T-cell (primary cell): ENCODE measurements at regions not wholly inside any gene's neighbourhood (a gene's known extent, or its start where the extent isn't known, plus 50 kb on each side); places are given as distances from the start of the nearest gene placed in this dataset.

Experiments
- ATAC-seq, 4 experiments: fragments of 200-7000 bp in 3 of 4; fragments of 150-1000 bp in 1 of 4; cut with Tn5 transposase; replicated peaks in 1 of 4; 1 replicate in 3 of 4; 2 replicates in 1 of 4; pipeline ENCODE4 v1.10.0; 2021; ENCODE audit warnings: moderate library complexity in 3 of 4, mild to moderate bottlenecking in 2 of 4, moderate number of reproducible peaks in 1 of 4
- CTCF ChIA-PET, 2 donors: fragments of 300-600 bp; sonication (Branson Sonifier 250); formaldehyde crosslinking; loops; one replicate each; lab custom pipeline; 2022; ENCODE audit warnings: antibody characterized with exemption in 2 of 2; lab: Charles Lee
- POLR2A ChIA-PET, 2 donors: fragments of 300-600 bp; sonication (Branson Sonifier 250); formaldehyde crosslinking; loops; one replicate each; lab custom pipeline; 2022; ENCODE audit warnings: antibody characterized with exemption in 2 of 2; lab: Charles Lee
- DNase-seq, 35 experiments: peaks; one replicate each; pipeline versions ENCODE4 v3.0.0 to v3.0.0-alpha.2; 2013 to 2023
- H3K27ac ChIP-seq: one replicate; pipeline ENCODE4 v1.5.1; 2013; ENCODE audit warnings: low read length
- H3K27me3 ChIP-seq, 2 experiments: replicated peaks in 1 of 2; 1 replicate in 1 of 2; 2 replicates in 1 of 2; pipeline versions ENCODE4 v1.6.1 to v1.7.0; 2013; ENCODE audit warnings: low read length in 1 of 2, mixed read lengths in 1 of 2; ENCODE audit not compliant: control insufficient read depth in 2 of 2, insufficient read depth in 2 of 2; ENCODE audit errors: extremely low read depth in 1 of 2
- H3K36me3 ChIP-seq, 2 donors: 1 replicate in 1 of 2; 2 replicates in 1 of 2; pipeline versions ENCODE4 v1.6.1 to v1.7.0; 2013; ENCODE audit warnings: low read length in 1 of 2; ENCODE audit not compliant: control insufficient read depth in 2 of 2, insufficient read depth in 1 of 2; ENCODE audit errors: extremely low read depth in 1 of 2
- H3K4me1 ChIP-seq, 2 experiments: 1 replicate in 1 of 2; 2 replicates in 1 of 2; pipeline versions ENCODE4 v1.6.1 to v1.7.0; 2013; ENCODE audit warnings: low read length in 2 of 2, mixed read lengths in 1 of 2; ENCODE audit not compliant: insufficient read depth in 2 of 2, control insufficient read depth in 1 of 2; ENCODE audit errors: extremely low read depth in 1 of 2
- H3K4me3 ChIP-seq, 2 donors: 1 replicate in 1 of 2; 2 replicates in 1 of 2; pipeline versions ENCODE4 v1.5.1 to v1.7.0; 2013; ENCODE audit warnings: mild to moderate bottlenecking in 2 of 2, low read length in 1 of 2, moderate library complexity in 1 of 2; ENCODE audit not compliant: control insufficient read depth in 1 of 2; ENCODE audit errors: extremely low read depth in 1 of 2
- H3K9me3 ChIP-seq: 2 replicates; pipeline ENCODE4 v1.7.0; 2013
- H3K27ac Mint-ChIP-seq, 2 donors: one replicate each; pipeline ENCODE4 v1.8.0; 2020 to 2021; ENCODE audit warnings: mild to moderate bottlenecking in 2 of 2, mixed read lengths in 2 of 2
- H3K27me3 Mint-ChIP-seq, 2 donors: one replicate each; pipeline ENCODE4 v1.8.0; 2021 to 2022; ENCODE audit warnings: mixed read lengths in 2 of 2
- H3K36me3 Mint-ChIP-seq: one replicate; pipeline ENCODE4 v1.8.0; 2021; ENCODE audit warnings: mixed read lengths
- H3K4me1 Mint-ChIP-seq, 3 donors: one replicate each; pipeline ENCODE4 v1.8.0; 2020 to 2022; ENCODE audit warnings: mixed read lengths in 3 of 3, mild to moderate bottlenecking in 1 of 3
- H3K4me3 Mint-ChIP-seq, 3 donors: one replicate each; pipeline ENCODE4 v1.8.0; 2020 to 2022; ENCODE audit warnings: mild to moderate bottlenecking in 3 of 3, mixed read lengths in 3 of 3, moderate library complexity in 3 of 3
- H3K9me3 Mint-ChIP-seq, 3 donors: one replicate each; pipeline ENCODE4 v1.8.0; 2020 to 2022; ENCODE audit warnings: mixed read lengths in 3 of 3
- WGBS: methylation state at CpG from one replicate; pipeline ENCODE4 v1.1.5; 2013; ENCODE audit warnings: missing lambda C conversion rate; ENCODE audit not compliant: insufficient coverage; 5-methylcytosine and 5-hydroxymethylcytosine counted together

DNA sequence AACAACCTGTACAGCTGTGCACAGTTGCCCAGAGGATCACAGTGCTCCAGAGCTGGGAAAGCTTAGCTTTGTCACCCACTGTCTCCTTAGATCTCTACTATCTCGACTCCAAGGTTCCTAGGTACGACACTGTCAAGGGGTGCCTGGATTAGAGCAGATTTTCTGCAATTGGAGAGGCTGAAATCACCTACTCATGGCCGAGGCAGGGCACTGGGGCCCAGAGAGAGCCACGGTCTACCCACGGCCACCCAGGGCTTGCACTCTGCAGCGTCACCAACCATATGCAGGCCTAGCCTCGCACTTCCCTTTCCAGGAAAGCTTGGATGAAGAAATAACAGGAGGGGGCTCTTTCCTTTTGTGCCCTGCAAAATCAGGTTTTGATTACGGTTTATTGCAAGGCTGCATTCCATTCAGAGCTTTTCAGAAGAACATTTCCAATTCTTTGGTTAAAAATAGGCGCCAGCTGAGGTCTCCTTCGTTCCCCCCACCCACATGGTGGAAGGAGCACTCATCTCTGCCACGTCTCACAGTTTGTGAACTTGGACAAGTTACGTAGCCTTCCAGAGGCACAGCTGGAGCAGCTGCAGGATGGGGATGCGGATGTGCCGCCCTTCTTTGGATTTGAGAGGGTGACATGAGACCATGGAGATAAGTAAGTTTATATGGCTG, 80.0 kb downstream of the IRX5 start:
- ChIA-PET POLR2A (no interaction called here), CTCF (no interaction called here)
- H3K9me3 ChIP-seq = no peaks in the 10 kb centered on the region
- no peak overlapping the region for H3K4me3 ChIP-seq
- H3K36me3 ChIP-seq = no peaks in the 10 kb centered on the region
- ATAC-seq = no peak
- no peak for DNase-seq
- WGBS = 72% methylated on average over 13 of the region's 14 CpGs
- Mint-ChIP-seq H3K4me3 (no peak overlapping the region), H3K9me3 (no peaks in the 10 kb centered on the region), H3K36me3 (no peaks in the 10 kb centered on the region), H3K4me1 (no peaks in the 10 kb centered on the region), H3K27me3 (peaks cover 2 to 5% of the 10 kb centered on the region in 2 donors), H3K27ac (no peak overlapping the region)
- H3K4me1 ChIP-seq = no peaks in the 10 kb centered on the region
- peaks cover 0 to 3% of the 10 kb centered on the region in 2 experiments for H3K27me3 ChIP-seq
- H3K27ac ChIP-seq = no peak overlapping the region

GRCh38 chr16:55012362-55012761, 81.7 kb downstream of the IRX5 start:
- WGBS = no CpG with 5 or more reads among the region's 2 CpGs
- ATAC-seq = no peak
- Histone ChIP-seq H3K27me3 (peaks cover 0 to 17% of the 10 kb centered on the region in 2 experiments), H3K4me1 (no peaks in the 10 kb centered on the region), H3K27ac (no peak overlapping the region), H3K9me3 (no peaks in the 10 kb centered on the region), H3K4me3 (no peak overlapping the region), H3K36me3 (no peaks in the 10 kb centered on the region)
- ChIA-PET POLR2A (no interaction called here), CTCF (no interaction called here)
- Mint-ChIP-seq H3K27ac (no peak overlapping the region), H3K4me3 (no peak overlapping the region), H3K4me1 (no peaks in the 10 kb centered on the region), H3K27me3 (peaks cover 2 to 6% of the 10 kb centered on the region in 2 donors), H3K9me3 (no peaks in the 10 kb centered on the region), H3K36me3 (no peaks in the 10 kb centered on the region)
- DNase-seq = no peak

GRCh38 chr16:55012793-55013192, 82.1 kb downstream of the IRX5 start:
- H3K36me3 ChIP-seq = no peaks in the 10 kb centered on the region
- H3K9me3 Mint-ChIP-seq = no peaks in the 10 kb centered on the region
- no peak overlapping the region for H3K4me3 ChIP-seq
- H3K4me1 Mint-ChIP-seq = no peaks in the 10 kb centered on the region
- ChIA-PET CTCF (no interaction called here), POLR2A (no interaction called here)
- peaks cover 0 to 19% of the 10 kb centered on the region in 2 experiments for H3K27me3 ChIP-seq
- H3K9me3 ChIP-seq = no peaks in the 10 kb centered on the region
- peaks cover 2 to 8% of the 10 kb centered on the region in 2 donors for H3K27me3 Mint-ChIP-seq
- no peaks in the 10 kb centered on the region for H3K36me3 Mint-ChIP-seq
- no peak overlapping the region for H3K27ac Mint-ChIP-seq
- ATAC-seq (no peak), DNase-seq (no peak)
- no peak overlapping the region for H3K4me3 Mint-ChIP-seq
- H3K27ac ChIP-seq = no peak overlapping the region
- 86% methylated on average over 1 of the region's 6 CpGs for WGBS
- no peaks in the 10 kb centered on the region for H3K4me1 ChIP-seq

- Histone ChIP-seq H3K9me3 (no peaks in the 10 kb centered on the region), H3K4me3 (no peak overlapping the region), H3K27me3 (peaks cover 0 to 19% of the 10 kb centered on the region in 2 experiments), H3K4me1 (no peaks in the 10 kb centered on the region), H3K36me3 (no peaks in the 10 kb centered on the region), H3K27ac (no peak overlapping the region)
- no peak for DNase-seq
- Mint-ChIP-seq H3K4me1 (no peaks in the 10 kb centered on the region), H3K9me3 (no peaks in the 10 kb centered on the region), H3K4me3 (no peak overlapping the region), H3K36me3 (no peaks in the 10 kb centered on the region), H3K27ac (no peak overlapping the region), H3K27me3 (peaks cover 2 to 8% of the 10 kb centered on the region in 2 donors)
- POLR2A ChIA-PET = no interaction called here
- CTCF ChIA-PET = no interaction called here
- ATAC-seq = no peak
- 100% methylated on average over 1 of the region's 4 CpGs for WGBS
Observed at GRCh38 chr16:55014022-55014421, 83.4 kb downstream of the IRX5 start.

GRCh38 chr16:55015181-55015913, 84.7 kb downstream of the IRX5 start:
- H3K36me3 Mint-ChIP-seq = no peaks in the 10 kb centered on the region
- no peaks in the 10 kb centered on the region for H3K9me3 ChIP-seq
- ChIA-PET POLR2A (no interaction called here), CTCF (no interaction called here)
- H3K27ac ChIP-seq = no peak overlapping the region
- H3K27ac Mint-ChIP-seq = no peak overlapping the region
- no peak for DNase-seq
- no peaks in the 10 kb centered on the region for H3K36me3 ChIP-seq
- no peaks in the 10 kb centered on the region for H3K4me1 ChIP-seq
- H3K9me3 Mint-ChIP-seq = peaks cover 0 to 9% (median 0%) of the 10 kb centered on the region in 3 donors
- WGBS = 52% methylated on average over 2 of the region's 10 CpGs
- peaks cover 4 to 18% of the 10 kb centered on the region in 2 donors for H3K27me3 Mint-ChIP-seq
- H3K27me3 ChIP-seq = peaks cover 2 to 22% of the 10 kb centered on the region in 2 experiments
- no peak for ATAC-seq
- no peak overlapping the region for H3K4me3 ChIP-seq
- H3K4me1 Mint-ChIP-seq = no peaks in the 10 kb centered on the region
- H3K4me3 Mint-ChIP-seq = no peak overlapping the region

DNA sequence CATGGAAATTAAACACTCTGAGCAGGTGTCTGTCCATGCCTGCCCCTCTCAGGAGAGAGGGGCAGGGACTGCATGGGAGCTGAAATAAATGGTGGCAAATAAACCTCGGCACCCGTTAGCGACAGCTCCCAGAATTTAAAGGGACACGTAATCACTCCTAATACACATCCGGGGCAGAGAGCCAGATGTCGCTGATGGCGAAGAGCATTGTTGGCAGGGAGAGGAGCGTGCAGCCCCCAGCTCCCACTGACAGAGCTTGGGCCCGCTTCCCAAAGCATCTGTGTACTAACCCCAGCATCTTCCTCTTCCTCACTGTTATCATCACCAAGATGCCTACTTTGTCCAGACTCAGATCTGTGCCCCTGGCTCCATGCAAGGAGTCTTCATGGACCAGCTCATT, 85.8 kb downstream of the IRX5 start:
- ATAC-seq (no peak), DNase-seq (no peak)
- peaks cover 7 to 25% of the 10 kb centered on the region in 2 donors for H3K27me3 Mint-ChIP-seq
- no peak overlapping the region for H3K27ac Mint-ChIP-seq
- no peak overlapping the region for H3K27ac ChIP-seq
- no peak overlapping the region for H3K4me3 ChIP-seq
- POLR2A ChIA-PET = no interaction called here
- H3K9me3 Mint-ChIP-seq = peaks cover 0 to 9% (median 2%) of the 10 kb centered on the region in 3 donors
- no peaks in the 10 kb centered on the region for H3K36me3 Mint-ChIP-seq
- H3K4me1 Mint-ChIP-seq = no peaks in the 10 kb centered on the region
- no peaks in the 10 kb centered on the region for H3K4me1 ChIP-seq
- H3K27me3 ChIP-seq = peaks cover 2 to 24% of the 10 kb centered on the region in 2 experiments
- 96% methylated on average over 6 of the region's 9 CpGs for WGBS
- H3K4me3 Mint-ChIP-seq = no peak overlapping the region
- no peaks in the 10 kb centered on the region for H3K9me3 ChIP-seq
- H3K36me3 ChIP-seq = no peaks in the 10 kb centered on the region
- CTCF ChIA-PET = interaction anchor here in 1 of 2 donors (0.6 kb wide), 1 partner anchor 1884 kb away, joined by 4 read pairs; no protein-coding TSS in a partner anchor
